NCI-H1694 treated with DMSO at 0.1 percent for 48 hours (cell line): ENCODE measurements at regions not wholly inside any gene's neighbourhood (a gene's known extent, or its start where the extent isn't known, plus 50 kb on each side); places are given as distances from the start of the nearest gene placed in this dataset.

ENCODE experiments used
- DNase-seq: peaks from one replicate; lab custom pipeline; 2025; lab: John Stamatoyannopoulos, UW

GRCh38 chr12:105843986-105844760 is 294.6 kb downstream of the NUAK1 start:
- DNase-seq, result no peak

- DNase-seq, result no peak
Measured at GRCh38 chr12:105846331-105846730, 292.4 kb downstream of the NUAK1 start.

GRCh38 chr12:105847068-105847467 is 291.7 kb downstream of the NUAK1 start:
- DNase-seq, result no peak

- no peak for DNase-seq
Measured at GRCh38 chr12:105848286-105848685, 290.5 kb downstream of the NUAK1 start.

- DNase-seq, result no peak
Measured at GRCh38 chr12:105850103-105850968, 288.4 kb downstream of the NUAK1 start.

GRCh38 chr12:105852496-105852895 is 286.3 kb downstream of the NUAK1 start:
- DNase-seq, result no peak

- no peak for DNase-seq
Measured at GRCh38 chr12:105852951-105853350, 285.8 kb downstream of the NUAK1 start.

GRCh38 chr12:105854071-105854470 is 284.7 kb downstream of the NUAK1 start:
- DNase-seq, result no peak

- DNase-seq, result no peak
Measured at GRCh38 chr12:105855361-105856047, 283.2 kb downstream of the NUAK1 start.

- no peak for DNase-seq
Measured at GRCh38 chr12:105856048-105856405, 282.7 kb downstream of the NUAK1 start.

GRCh38 chr12:105858981-105859710 is 279.6 kb downstream of the NUAK1 start:
- no peak for DNase-seq

GRCh38 chr12:105860561-105861207 is 278.1 kb downstream of the NUAK1 start:
- no peak for DNase-seq

- DNase-seq, result no peak
Measured at GRCh38 chr12:105861227-105861626, 277.5 kb downstream of the NUAK1 start.

- no peak for DNase-seq
Measured at GRCh38 chr12:105862163-105862821, 276.5 kb downstream of the NUAK1 start.

- DNase-seq, result no peak
Measured at GRCh38 chr12:105864316-105864715, 274.4 kb downstream of the NUAK1 start.

GRCh38 chr12:105864901-105865300 is 273.9 kb downstream of the NUAK1 start:
- DNase-seq, result no peak

- DNase-seq, result no peak
Measured at GRCh38 chr12:105865886-105866285, 272.9 kb downstream of the NUAK1 start.

- DNase-seq, result no peak
Measured at GRCh38 chr12:105874121-105874520, 264.6 kb downstream of the NUAK1 start.

GRCh38 chr12:105876396-105876927 is 262.3 kb downstream of the NUAK1 start:
- no peak for DNase-seq

GRCh38 chr12:105878964-105879363 is 259.8 kb downstream of the NUAK1 start:
- no peak for DNase-seq
